ENCODE measurements at regions not wholly inside any gene's neighbourhood (a gene's known extent, or its start where the extent isn't known, plus 50 kb on each side); places are given as distances from the start of the nearest gene placed in this dataset.

DNA sequence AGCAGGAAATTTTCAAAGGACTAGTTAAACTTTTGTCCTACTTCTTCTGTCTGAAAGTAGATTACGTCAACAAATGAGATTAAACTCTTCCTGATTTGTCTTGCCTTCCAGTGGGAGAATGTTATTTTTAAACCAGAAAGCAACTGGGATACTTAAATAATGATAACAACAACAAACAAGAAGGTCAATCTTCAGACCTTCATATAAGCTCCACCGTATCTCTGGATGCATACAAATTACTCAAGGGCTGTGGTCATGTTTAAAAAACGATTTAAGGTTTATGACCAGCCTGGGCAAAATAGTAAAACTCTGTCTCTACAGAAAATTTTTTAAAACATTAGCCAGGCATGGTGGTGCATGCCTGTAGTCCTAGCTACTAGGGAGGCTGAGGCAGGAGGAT lies 145.3 kb upstream of the NPHP3 start:
- H3K36me3 Mint-ChIP-seq = no peaks in the 10 kb centered on the region
- no peak overlapping the region for H3K27ac Mint-ChIP-seq
- Histone ChIP-seq H3K27ac (ENCODE audit: low read depth, low read length) (no peak overlapping the region), H3K27me3 (ENCODE audit: insufficient read depth, low read length, poor library complexity, severe bottlenecking) (no peaks in the 10 kb centered on the region), H3K4me3 (ENCODE audit: low read length) (no peak overlapping the region), H3K4me1 (ENCODE audit: insufficient read depth, low read length) (no peaks in the 10 kb centered on the region), H3K9me3 (ENCODE audit: low read length) (no peaks in the 10 kb centered on the region), H3K36me3 (ENCODE audit: insufficient read depth, low read length) (no peaks in the 10 kb centered on the region)
- no peaks in the 10 kb centered on the region for H3K4me1 Mint-ChIP-seq
- ChIA-PET CTCF (no interaction called here), POLR2A (no interaction called here)
- peaks cover 0 to 2% (median 0%) of the 10 kb centered on the region in 5 donors for H3K9me3 Mint-ChIP-seq
- peaks cover 4 to 15% of the 10 kb centered on the region in 2 donors for H3K27me3 Mint-ChIP-seq
- DNase-seq = no peak
- no peak overlapping the region for H3K4me3 Mint-ChIP-seq

DNA sequence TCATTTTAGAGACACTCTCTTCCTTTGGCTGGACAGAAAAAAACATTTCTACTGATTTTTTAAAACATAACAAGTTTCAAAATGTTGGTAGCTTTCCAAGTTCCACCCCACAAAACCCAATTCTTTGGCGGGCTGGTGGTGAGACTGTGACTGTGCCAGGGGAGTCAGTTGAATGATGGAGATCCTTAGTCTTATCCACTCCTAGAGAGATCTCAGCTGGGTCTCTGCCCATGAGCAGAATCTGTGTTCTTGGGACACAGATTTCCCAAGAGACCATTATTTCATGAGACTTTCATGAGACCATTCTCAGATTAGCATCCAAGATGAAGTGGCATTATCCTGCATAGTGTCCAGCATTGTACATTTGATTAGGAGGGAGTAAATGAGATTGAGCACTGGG lies 135.1 kb upstream of the NPHP3 start:
- Histone ChIP-seq H3K9me3 (ENCODE audit: low read length) (no peaks in the 10 kb centered on the region), H3K4me3 (ENCODE audit: low read length) (no peak overlapping the region), H3K4me1 (ENCODE audit: insufficient read depth, low read length) (no peaks in the 10 kb centered on the region), H3K36me3 (ENCODE audit: insufficient read depth, low read length) (no peaks in the 10 kb centered on the region), H3K27me3 (ENCODE audit: insufficient read depth, low read length, poor library complexity, severe bottlenecking) (no peaks in the 10 kb centered on the region), H3K27ac (ENCODE audit: low read depth, low read length) (no peak overlapping the region)
- Mint-ChIP-seq H3K27me3 (no peaks in the 10 kb centered on the region), H3K4me1 (no peaks in the 10 kb centered on the region), H3K27ac (no peak overlapping the region), H3K36me3 (no peaks in the 10 kb centered on the region), H3K4me3 (no peak overlapping the region), H3K9me3 (peaks cover 0 to 2% (median 0%) of the 10 kb centered on the region in 5 donors)
- ChIA-PET POLR2A (no interaction called here), CTCF (no interaction called here)
- DNase-seq = no peak

DNA sequence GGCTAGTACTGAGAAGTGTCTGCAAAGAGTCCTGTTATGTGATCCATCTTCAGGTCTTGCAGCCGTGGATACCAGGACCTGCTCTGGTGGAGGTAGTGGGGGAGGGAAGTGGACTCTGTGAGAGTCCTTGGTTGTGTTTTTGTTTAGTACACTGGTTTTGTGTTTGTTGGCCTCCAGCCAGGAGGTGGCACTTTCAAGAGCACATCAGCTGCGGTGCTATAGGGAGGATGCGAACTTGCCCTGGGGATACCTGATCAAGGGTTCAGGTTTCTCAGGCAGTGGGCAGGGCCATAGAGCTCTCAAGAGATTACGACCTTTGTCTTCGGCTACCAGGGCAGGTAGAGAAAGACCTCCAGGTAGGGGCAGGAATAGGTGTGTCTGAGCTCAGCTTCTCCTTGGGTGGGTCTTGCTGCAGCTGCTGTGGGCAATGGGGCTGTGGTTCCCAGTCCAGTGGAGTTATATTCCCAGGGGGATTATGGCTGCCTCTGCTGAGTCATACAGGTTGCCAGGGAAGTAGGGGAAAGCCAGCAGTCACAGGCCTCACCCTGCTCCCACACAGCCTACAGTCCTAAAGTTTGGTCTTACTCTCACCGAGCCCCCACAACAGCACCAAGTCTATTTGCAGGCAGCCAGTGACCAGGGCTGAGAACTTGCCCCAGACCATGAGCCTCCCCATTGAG lies 132.8 kb upstream of the NPHP3 start:
- no peaks in the 10 kb centered on the region for H3K9me3 ChIP-seq (ENCODE audit: low read length)
- CTCF ChIA-PET = no interaction called here
- H3K36me3 ChIP-seq (ENCODE audit: insufficient read depth, low read length) = no peaks in the 10 kb centered on the region
- H3K4me3 ChIP-seq (ENCODE audit: low read length) = no peak overlapping the region
- Mint-ChIP-seq H3K27me3 (no peaks in the 10 kb centered on the region), H3K9me3 (peaks cover 0 to 5% (median 0%) of the 10 kb centered on the region in 5 donors), H3K4me3 (no peak overlapping the region), H3K27ac (no peak overlapping the region), H3K36me3 (no peaks in the 10 kb centered on the region), H3K4me1 (no peaks in the 10 kb centered on the region)
- H3K27me3 ChIP-seq (ENCODE audit: insufficient read depth, low read length, poor library complexity, severe bottlenecking) = no peaks in the 10 kb centered on the region
- no peak for DNase-seq
- no peaks in the 10 kb centered on the region for H3K4me1 ChIP-seq (ENCODE audit: insufficient read depth, low read length)
- POLR2A ChIA-PET = no interaction called here
- no peak overlapping the region for H3K27ac ChIP-seq (ENCODE audit: low read depth, low read length)

DNA sequence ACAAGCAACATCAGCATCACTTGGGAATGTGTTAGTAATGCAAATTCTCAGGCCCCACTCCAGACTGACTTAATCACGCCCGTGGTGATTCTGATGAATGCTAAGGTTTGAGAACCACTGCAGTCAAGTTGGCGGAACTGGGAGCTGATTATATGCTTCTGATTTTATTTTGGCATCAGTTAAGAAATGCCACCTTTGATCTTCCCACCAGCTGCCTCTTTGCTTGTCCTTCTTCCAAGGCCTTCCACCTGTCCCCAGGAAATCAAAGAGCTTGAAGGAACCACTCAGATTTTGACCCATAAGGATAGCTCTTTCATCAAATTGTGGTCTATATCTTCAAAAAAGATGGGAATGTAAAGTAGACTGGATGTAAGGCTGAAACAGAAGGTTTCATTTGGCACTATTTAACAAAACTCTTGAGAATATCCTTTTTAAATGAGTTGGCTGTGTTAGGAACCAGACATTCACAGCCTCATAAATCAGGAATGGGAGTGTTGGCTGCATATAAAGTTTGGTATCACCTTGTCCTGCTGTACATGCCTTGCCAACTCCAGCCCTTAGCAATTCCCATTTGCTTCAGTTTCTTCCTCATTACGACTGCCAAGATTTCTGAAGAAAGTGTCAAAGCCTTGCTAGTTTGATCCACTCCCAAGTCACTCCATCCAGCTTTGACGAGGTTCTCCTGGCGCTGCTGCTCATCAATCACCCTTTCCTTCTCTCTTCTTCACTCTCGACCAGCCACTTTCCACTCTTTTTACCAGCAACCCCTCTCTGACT lies 125.8 kb upstream of the NPHP3 start:
- Mint-ChIP-seq H3K27me3 (peaks cover 1 to 5% of the 10 kb centered on the region in 2 donors), H3K27ac (no peak overlapping the region), H3K9me3 (peaks cover 0 to 2% (median 0%) of the 10 kb centered on the region in 5 donors), H3K4me1 (no peaks in the 10 kb centered on the region), H3K4me3 (no peak overlapping the region), H3K36me3 (no peaks in the 10 kb centered on the region)
- POLR2A ChIA-PET = no interaction called here
- Histone ChIP-seq H3K27me3 (ENCODE audit: insufficient read depth, low read length, poor library complexity, severe bottlenecking) (no peaks in the 10 kb centered on the region), H3K4me3 (ENCODE audit: low read length) (no peak overlapping the region), H3K9me3 (ENCODE audit: low read length) (no peaks in the 10 kb centered on the region), H3K36me3 (ENCODE audit: insufficient read depth, low read length) (no peaks in the 10 kb centered on the region), H3K4me1 (ENCODE audit: insufficient read depth, low read length) (no peaks in the 10 kb centered on the region), H3K27ac (ENCODE audit: low read depth, low read length) (no peak overlapping the region)
- DNase-seq = no peak
- CTCF ChIA-PET = no interaction called here

DNA sequence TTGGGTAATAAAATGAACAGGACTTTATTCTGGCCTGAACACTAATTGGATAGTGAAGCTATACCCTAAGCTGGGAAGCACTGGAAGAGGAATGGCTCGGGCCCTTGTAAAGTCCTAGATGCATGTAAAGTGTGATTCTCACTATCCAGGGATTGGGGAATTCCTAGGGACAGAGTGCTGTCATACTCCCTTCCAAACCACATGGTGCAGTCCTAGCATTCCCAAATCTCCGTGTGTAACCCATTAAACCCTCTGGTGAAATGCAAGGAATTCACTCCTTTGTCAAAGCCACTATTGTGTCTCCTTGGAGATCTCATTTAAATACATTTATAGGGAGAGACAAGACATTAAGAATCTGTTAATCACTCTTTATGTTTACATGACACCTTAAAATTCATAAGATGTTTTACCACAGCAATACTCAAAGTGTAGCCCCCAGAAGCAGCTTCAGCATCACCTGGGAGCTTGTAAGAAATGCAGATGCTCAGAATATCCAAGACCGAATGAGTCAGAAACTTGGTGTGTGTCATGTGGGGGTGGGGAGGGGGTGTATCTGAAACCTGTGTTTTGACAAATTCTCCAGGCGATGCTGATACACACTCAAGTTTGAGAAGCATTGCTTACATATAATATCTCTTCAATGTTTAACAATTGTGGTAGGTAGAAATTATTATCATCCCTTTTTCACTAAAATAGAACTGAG lies 121.8 kb upstream of the NPHP3 start:
- Histone ChIP-seq H3K9me3 (ENCODE audit: low read length) (no peaks in the 10 kb centered on the region), H3K27me3 (ENCODE audit: insufficient read depth, low read length, poor library complexity, severe bottlenecking) (no peaks in the 10 kb centered on the region), H3K36me3 (ENCODE audit: insufficient read depth, low read length) (no peaks in the 10 kb centered on the region), H3K4me3 (ENCODE audit: low read length) (no peak overlapping the region), H3K4me1 (ENCODE audit: insufficient read depth, low read length) (no peaks in the 10 kb centered on the region), H3K27ac (ENCODE audit: low read depth, low read length) (no peak overlapping the region)
- Mint-ChIP-seq H3K27me3 (peaks cover 3 to 19% of the 10 kb centered on the region in 2 donors), H3K4me1 (no peaks in the 10 kb centered on the region), H3K36me3 (no peaks in the 10 kb centered on the region), H3K27ac (no peak overlapping the region), H3K4me3 (no peak overlapping the region), H3K9me3 (no peaks in the 10 kb centered on the region)
- DNase-seq = no peak
- ChIA-PET POLR2A (no interaction called here), CTCF (no interaction called here)

DNA sequence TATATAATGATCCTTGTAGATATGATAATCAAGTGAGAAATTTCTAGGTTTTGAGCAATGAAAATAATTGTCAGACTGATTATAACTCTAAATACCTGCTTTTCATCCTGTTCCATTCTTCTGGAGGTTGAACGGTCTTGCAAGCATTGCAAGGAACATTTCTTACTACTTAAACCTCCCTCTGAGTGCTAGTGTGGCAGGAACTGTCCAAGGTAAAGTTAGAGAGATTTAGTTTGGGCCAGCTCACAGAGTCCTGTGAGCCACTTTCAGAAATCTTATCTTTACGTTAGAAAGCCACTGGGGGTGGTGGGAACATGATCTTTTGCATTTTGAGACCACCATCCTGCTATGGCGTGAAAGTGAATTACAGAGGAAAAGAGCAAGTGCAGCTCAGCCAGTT lies 121.1 kb upstream of the NPHP3 start:
- Mint-ChIP-seq H3K27me3 (peaks cover 1 to 19% of the 10 kb centered on the region in 2 donors), H3K9me3 (no peaks in the 10 kb centered on the region), H3K4me3 (no peak overlapping the region), H3K36me3 (no peaks in the 10 kb centered on the region), H3K4me1 (no peaks in the 10 kb centered on the region), H3K27ac (no peak overlapping the region)
- Histone ChIP-seq H3K4me1 (ENCODE audit: insufficient read depth, low read length) (no peaks in the 10 kb centered on the region), H3K4me3 (ENCODE audit: low read length) (no peak overlapping the region), H3K27ac (ENCODE audit: low read depth, low read length) (no peak overlapping the region), H3K36me3 (ENCODE audit: insufficient read depth, low read length) (no peaks in the 10 kb centered on the region), H3K9me3 (ENCODE audit: low read length) (no peaks in the 10 kb centered on the region), H3K27me3 (ENCODE audit: insufficient read depth, low read length, poor library complexity, severe bottlenecking) (no peaks in the 10 kb centered on the region)
- DNase-seq = no peak
- ChIA-PET POLR2A (no interaction called here), CTCF (no interaction called here)

DNA sequence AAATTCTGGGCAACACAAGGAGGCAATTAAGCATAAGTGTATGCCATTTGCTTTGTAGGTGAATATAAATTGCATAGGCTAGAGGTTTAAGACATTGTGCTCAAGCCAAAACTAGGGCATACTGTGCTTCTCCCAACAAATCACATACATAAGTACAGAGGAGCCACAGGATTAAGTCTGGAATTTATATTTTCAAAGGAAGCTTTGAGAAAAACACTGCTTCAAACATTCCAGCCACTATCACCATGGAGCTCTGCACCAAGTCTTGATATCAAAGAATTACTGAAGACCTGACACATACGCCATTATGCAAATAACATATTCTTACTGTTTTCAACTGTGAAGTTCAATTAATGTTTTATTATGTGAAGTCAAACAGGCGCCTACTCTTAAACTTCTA lies 119.4 kb upstream of the NPHP3 start:
- Histone ChIP-seq H3K4me1 (ENCODE audit: insufficient read depth, low read length) (no peaks in the 10 kb centered on the region), H3K27ac (ENCODE audit: low read depth, low read length) (no peak overlapping the region), H3K36me3 (ENCODE audit: insufficient read depth, low read length) (no peaks in the 10 kb centered on the region), H3K9me3 (ENCODE audit: low read length) (no peaks in the 10 kb centered on the region), H3K27me3 (ENCODE audit: insufficient read depth, low read length, poor library complexity, severe bottlenecking) (no peaks in the 10 kb centered on the region), H3K4me3 (ENCODE audit: low read length) (no peak overlapping the region)
- no peaks in the 10 kb centered on the region for H3K4me1 Mint-ChIP-seq
- DNase-seq = no peak
- no peaks in the 10 kb centered on the region for H3K9me3 Mint-ChIP-seq
- H3K36me3 Mint-ChIP-seq = no peaks in the 10 kb centered on the region
- H3K4me3 Mint-ChIP-seq = no peak overlapping the region
- H3K27ac Mint-ChIP-seq = no peak overlapping the region
- H3K27me3 Mint-ChIP-seq = peaks cover 1 to 24% of the 10 kb centered on the region in 2 donors
- ChIA-PET CTCF (no interaction called here), POLR2A (no interaction called here)

DNA sequence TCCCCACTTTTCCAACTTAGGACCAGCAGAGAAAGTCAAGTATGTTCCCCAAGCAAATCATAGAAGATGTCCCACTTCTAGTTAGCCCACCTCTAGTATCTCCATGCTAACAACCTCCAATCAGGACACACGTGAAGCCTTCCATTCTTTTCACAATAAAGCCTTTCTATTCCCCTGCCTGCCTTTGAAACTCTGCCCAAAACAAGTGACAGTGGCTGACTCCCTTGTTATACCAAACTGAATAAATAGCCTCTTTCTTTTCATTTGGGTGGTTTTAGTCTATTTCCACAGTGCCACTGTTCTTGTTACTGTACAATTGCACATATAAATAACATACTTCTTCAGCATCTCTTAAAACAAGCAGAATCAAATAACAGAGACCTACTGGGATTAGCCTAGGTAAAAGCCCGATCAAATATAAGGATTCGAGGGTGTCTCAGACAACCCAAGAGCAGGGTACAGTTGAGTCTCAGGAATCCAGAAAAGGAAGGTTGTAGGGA lies 118.0 kb upstream of the NPHP3 start:
- Mint-ChIP-seq H3K4me3 (no peak overlapping the region), H3K36me3 (no peaks in the 10 kb centered on the region), H3K27ac (no peak overlapping the region), H3K4me1 (no peaks in the 10 kb centered on the region), H3K9me3 (no peaks in the 10 kb centered on the region), H3K27me3 (peaks cover 1 to 24% of the 10 kb centered on the region in 2 donors)
- Histone ChIP-seq H3K27ac (ENCODE audit: low read depth, low read length) (no peak overlapping the region), H3K9me3 (ENCODE audit: low read length) (no peaks in the 10 kb centered on the region), H3K4me1 (ENCODE audit: insufficient read depth, low read length) (no peaks in the 10 kb centered on the region), H3K36me3 (ENCODE audit: insufficient read depth, low read length) (no peaks in the 10 kb centered on the region), H3K4me3 (ENCODE audit: low read length) (no peak overlapping the region), H3K27me3 (ENCODE audit: insufficient read depth, low read length, poor library complexity, severe bottlenecking) (no peaks in the 10 kb centered on the region)
- no peak for DNase-seq
- CTCF ChIA-PET = no interaction called here
- POLR2A ChIA-PET = no interaction called here

Data from CD8-positive, alpha-beta memory T cell (primary cell).